Smooth muscle cell (in vitro differentiated cells): ENCODE measurements at regions not wholly inside any gene's neighbourhood (a gene's known extent, or its start where the extent isn't known, plus 50 kb on each side); places are given as distances from the start of the nearest gene placed in this dataset.

Experiments used
- DNase-seq: peaks from one replicate; lab custom pipeline; 2025; ENCODE audit not compliant: unreplicated experiment; lab: John Stamatoyannopoulos, UW
- H2AFZ ChIP-seq: fragments of 200-600 bp; sonication (generic); 2 replicates; pipeline ENCODE4 v1.6.0; 2016; ENCODE audit warnings: antibody characterized with exemption, low read depth, mild to moderate bottlenecking
- H3F3A ChIP-seq: fragments of 200-600 bp; sonication (generic); 2 replicates; pipeline ENCODE4 v1.6.0; 2017; ENCODE audit warnings: antibody characterized with exemption, low read depth
- H3K27ac ChIP-seq: fragments of 200-600 bp; sonication (generic); 2 replicates; pipeline ENCODE4 v1.5.1; 2016; ENCODE audit warnings: low read depth, mild to moderate bottlenecking
- H3K27me3 ChIP-seq: fragments of 200-600 bp; sonication (generic); 2 replicates; pipeline ENCODE4 v1.6.1; 2016; ENCODE audit warnings: low read depth, mild to moderate bottlenecking
- H3K36me3 ChIP-seq: fragments of 200-600 bp; sonication (generic); 2 replicates; pipeline ENCODE4 v1.5.1; 2016; ENCODE audit warnings: low read depth
- H3K4me1 ChIP-seq: fragments of 200-600 bp; sonication (generic); 2 replicates; pipeline ENCODE4 v1.5.1; 2016; ENCODE audit warnings: low read depth
- H3K4me2 ChIP-seq: fragments of 200-600 bp; sonication (generic); 2 replicates; pipeline ENCODE4 v1.6.0; 2016; ENCODE audit warnings: mild to moderate bottlenecking
- H3K4me3 ChIP-seq: fragments of 200-600 bp; sonication (generic); 2 replicates; pipeline ENCODE4 v1.5.1; 2016; ENCODE audit warnings: mild to moderate bottlenecking
- H3K79me2 ChIP-seq: fragments of 200-600 bp; sonication (generic); 2 replicates; pipeline ENCODE4 v1.6.0; 2016; ENCODE audit warnings: low read depth, mild to moderate bottlenecking
- H3K9ac ChIP-seq: fragments of 200-600 bp; sonication (generic); 2 replicates; pipeline ENCODE4 v1.6.0; 2016; ENCODE audit warnings: low read depth
- H3K9me3 ChIP-seq: fragments of 200-600 bp; sonication (generic); replicated peaks from 2 replicates; pipeline ENCODE4 v1.5.1; 2016; ENCODE audit warnings: low read depth
- H4K20me1 ChIP-seq: fragments of 200-600 bp; sonication (generic); 2 replicates; pipeline ENCODE4 v1.6.0; 2016; ENCODE audit warnings: low read depth
- CTCF ChIP-seq: fragments of 200-600 bp; sonication (generic); IDR thresholded peaks from 2 replicates; pipeline ENCODE4 v1.5.1; 2017; ENCODE audit warnings: borderline replicate concordance, mild to moderate bottlenecking, antibody characterized with exemption; ENCODE audit not compliant: insufficient read depth, poor library complexity, severe bottlenecking
- WGBS: methylation state at CpG from one replicate; pipeline ENCODE4 v1.1.7; 2016; ENCODE audit warnings: low lambda C conversion rate; 5-methylcytosine and 5-hydroxymethylcytosine counted together

- Histone ChIP-seq H3K9me3 (no peaks in the 10 kb centered on the region), H3K27me3 (peaks cover 8% of the 10 kb centered on the region), H3K4me2 (no peak overlapping the region), H3F3A (no peaks in the 10 kb centered on the region), H4K20me1 (no peaks in the 10 kb centered on the region), H3K9ac (no peak overlapping the region), H3K27ac (no peak overlapping the region), H2AFZ (no peak overlapping the region), H3K79me2 (no peaks in the 10 kb centered on the region), H3K4me3 (no peak overlapping the region), H3K36me3 (no peaks in the 10 kb centered on the region), H3K4me1 (no peaks in the 10 kb centered on the region)
- no peak for TF ChIP-seq CTCF
- DNase-seq = no peak
- WGBS = 73% methylated on average over 9 of the region's 9 CpGs
These were observed 279.3 kb downstream of the SKAP2 start for GRCh38 chr7:26584987-26585665.

- DNase-seq = no peak
- H3K27ac ChIP-seq = no peak overlapping the region
- no peaks in the 10 kb centered on the region for H3F3A ChIP-seq
- no peak for TF ChIP-seq CTCF
- H3K9me3 ChIP-seq = no peaks in the 10 kb centered on the region
- no peaks in the 10 kb centered on the region for H4K20me1 ChIP-seq
- no peak overlapping the region for H3K4me2 ChIP-seq
- no peaks in the 10 kb centered on the region for H3K36me3 ChIP-seq
- H3K27me3 ChIP-seq = peaks cover 13% of the 10 kb centered on the region
- no peaks in the 10 kb centered on the region for H3K4me1 ChIP-seq
- no peak overlapping the region for H3K9ac ChIP-seq
- no peak overlapping the region for H3K4me3 ChIP-seq
- 83% methylated on average over 10 of the region's 10 CpGs for WGBS
- H2AFZ ChIP-seq = no peak overlapping the region
- no peaks in the 10 kb centered on the region for H3K79me2 ChIP-seq
These were observed 276.9 kb downstream of the SKAP2 start for GRCh38 chr7:26587536-26587935.

GRCh38 chr7:26588511-26588910, 275.9 kb downstream of the SKAP2 start:
- Histone ChIP-seq H4K20me1 (no peaks in the 10 kb centered on the region), H3K27ac (no peak overlapping the region), H3K4me3 (no peak overlapping the region), H3K4me1 (no peaks in the 10 kb centered on the region), H3K27me3 (peaks cover 13% of the 10 kb centered on the region), H3K9ac (no peak overlapping the region), H3F3A (no peaks in the 10 kb centered on the region), H3K79me2 (no peaks in the 10 kb centered on the region), H2AFZ (no peak overlapping the region), H3K4me2 (no peak overlapping the region), H3K9me3 (no peaks in the 10 kb centered on the region), H3K36me3 (no peaks in the 10 kb centered on the region)
- 85% methylated on average over 1 of the region's 1 CpG for WGBS
- TF ChIP-seq CTCF = no peak
- no peak for DNase-seq

- WGBS = 93% methylated on average over 2 of the region's 2 CpGs
- H3K27me3 ChIP-seq = peaks cover 17% of the 10 kb centered on the region
- H3K4me2 ChIP-seq = no peak overlapping the region
- H3K9ac ChIP-seq = no peak overlapping the region
- no peaks in the 10 kb centered on the region for H3K9me3 ChIP-seq
- no peak for TF ChIP-seq CTCF
- H3K4me3 ChIP-seq = no peak overlapping the region
- H4K20me1 ChIP-seq = no peaks in the 10 kb centered on the region
- H3K27ac ChIP-seq = no peak overlapping the region
- no peaks in the 10 kb centered on the region for H3K79me2 ChIP-seq
- H3K4me1 ChIP-seq = no peaks in the 10 kb centered on the region
- no peaks in the 10 kb centered on the region for H3K36me3 ChIP-seq
- no peak for DNase-seq
- H2AFZ ChIP-seq = no peak overlapping the region
- H3F3A ChIP-seq = no peaks in the 10 kb centered on the region
These were observed 273.7 kb downstream of the SKAP2 start for GRCh38 chr7:26590709-26591108.
